Fibroblast of villous mesenchyme (primary cell): ENCODE measurements at regions not wholly inside any gene's neighbourhood (a gene's known extent, or its start where the extent isn't known, plus 50 kb on each side); places are given as distances from the start of the nearest gene placed in this dataset.

Experiments used
- DNase-seq: peaks from one replicate; pipeline ENCODE4 v3.0.0-alpha.2; 2010; ENCODE audit warnings: low read depth
- H3K4me3 ChIP-seq: 2 replicates; pipeline ENCODE4 v1.5.1; 2011; ENCODE audit warnings: low read depth, mild to moderate bottlenecking, low read length
- CTCF ChIP-seq: IDR thresholded peaks from 2 replicates; pipeline ENCODE4 v1.5.1; 2012; ENCODE audit warnings: low read depth, mild to moderate bottlenecking, low read length; ENCODE audit not compliant: insufficient read depth

- no peak for DNase-seq
- TF ChIP-seq CTCF: no peak
- no peak overlapping the region for H3K4me3 ChIP-seq
Measured at GRCh38 chr6:25178336-25179035, 100.7 kb upstream of the CARMIL1 start.

- TF ChIP-seq CTCF: no peak
- DNase-seq: peak; percentile 98
- no peak overlapping the region for H3K4me3 ChIP-seq
Measured at GRCh38 chr6:25179051-25179778, 100.0 kb upstream of the CARMIL1 start.

- no peak for TF ChIP-seq CTCF
- no peak for DNase-seq
- no peak overlapping the region for H3K4me3 ChIP-seq
Measured at GRCh38 chr6:25180630-25181349, 98.4 kb upstream of the CARMIL1 start.

- no peak for DNase-seq
- no peak overlapping the region for H3K4me3 ChIP-seq
- TF ChIP-seq CTCF: no peak
Measured at GRCh38 chr6:25181350-25181724, 97.8 kb upstream of the CARMIL1 start.

GRCh38 chr6:25181923-25182322 is 97.3 kb upstream of the CARMIL1 start:
- TF ChIP-seq CTCF: no peak
- no peak for DNase-seq
- no peak overlapping the region for H3K4me3 ChIP-seq

GRCh38 chr6:25186919-25187318 is 92.3 kb upstream of the CARMIL1 start:
- TF ChIP-seq CTCF: no peak
- no peak for DNase-seq
- H3K4me3 ChIP-seq: no peak overlapping the region
